Uterus (tissue), 3 donors: ENCODE measurements at regions not wholly inside any gene's neighbourhood (a gene's known extent, or its start where the extent isn't known, plus 50 kb on each side); places are given as distances from the start of the nearest gene placed in this dataset.

Experiments
- DNase-seq, 2 donors: peaks; one replicate each; pipeline ENCODE4 v3.0.0-alpha.2; 2019 to 2020
- H3K27ac ChIP-seq, 2 donors: fragments of 200-600 bp; sonication (generic); 1 replicate in 1 of 2; 2 replicates in 1 of 2; pipeline ENCODE4 v1.5.1; 2016 to 2018
- H3K27me3 ChIP-seq, 2 donors: fragments of 200-600 bp; sonication (generic); one replicate each; pipeline ENCODE4 v1.5.1; 2018 to 2019; ENCODE audit warnings: control low read depth in 1 of 2
- H3K36me3 ChIP-seq, 2 donors: fragments of 200-600 bp; sonication (generic); one replicate each; pipeline ENCODE4 v1.5.1; 2019; ENCODE audit warnings: control low read depth in 1 of 2
- H3K4me1 ChIP-seq, 2 donors: fragments of 200-600 bp; sonication (generic); one replicate each; pipeline ENCODE4 v1.5.1; 2018 to 2019; ENCODE audit warnings: control low read depth in 1 of 2
- H3K4me3 ChIP-seq, 2 donors: fragments of 200-600 bp; sonication (generic); 1 replicate in 1 of 2; 2 replicates in 1 of 2; pipeline ENCODE4 v1.5.1; 2018 to 2019; ENCODE audit warnings: mild to moderate bottlenecking in 1 of 2
- H3K9me3 ChIP-seq, 2 donors: fragments of 200-600 bp; sonication (generic); one replicate each; pipeline ENCODE4 v1.5.1; 2019; ENCODE audit warnings: control low read depth in 1 of 2
- POLR2A ChIP-seq, 2 donors: fragments of 450-650 bp; IDR thresholded peaks; one replicate each; pipeline ENCODE4 v1.6.1; 2016; ENCODE audit warnings: antibody characterized with exemption in 2 of 2, mild to moderate bottlenecking in 1 of 2, moderate library complexity in 1 of 2
- intact Hi-C: fragments of 100-400 bp; cut with DNase I; formaldehyde crosslinking; loops from one replicate; pipeline ENCODE4 v1.15.1; 2023; ENCODE audit warnings: low total_unique reads
- TF ChIP-seq, protein P1 (sequence below), 4 experiments: fragments of 200-600 bp in 2 of 4; fragments of 450-650 bp in 2 of 4; sonication (generic) in 2 of 4; IDR thresholded peaks; one replicate each; pipeline ENCODE4 v1.5.1; 2016 to 2019; ENCODE audit warnings: antibody characterized with exemption in 4 of 4, mild to moderate bottlenecking in 2 of 4, moderate library complexity in 1 of 4
- donor health status: DM: yes; HTN: yes; CAD: no.

DNA sequence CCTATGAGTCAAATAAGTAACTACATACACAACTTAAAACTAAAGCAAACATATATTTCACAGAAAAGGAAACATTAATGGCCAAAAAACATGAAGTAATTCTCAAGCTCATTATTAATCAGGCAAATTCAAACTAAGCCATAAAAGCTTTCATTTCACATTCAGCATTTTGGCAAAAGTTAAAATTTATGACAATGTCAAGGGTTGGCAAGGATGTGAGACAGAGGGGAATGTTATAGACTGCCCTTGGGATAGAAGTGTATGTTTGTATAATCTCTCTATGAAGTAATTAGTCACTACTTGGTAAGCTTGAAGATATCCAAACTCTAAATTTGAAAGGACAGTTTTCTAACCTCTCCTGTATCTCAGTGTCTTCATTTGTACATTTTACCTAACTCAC lies 539.4 kb downstream of the RIT2 start:
- TF ChIP-seq POLR2A (IDR thresholded peaks at IDR 0.05), result no peak
- TF ChIP-seq, protein P1, sequence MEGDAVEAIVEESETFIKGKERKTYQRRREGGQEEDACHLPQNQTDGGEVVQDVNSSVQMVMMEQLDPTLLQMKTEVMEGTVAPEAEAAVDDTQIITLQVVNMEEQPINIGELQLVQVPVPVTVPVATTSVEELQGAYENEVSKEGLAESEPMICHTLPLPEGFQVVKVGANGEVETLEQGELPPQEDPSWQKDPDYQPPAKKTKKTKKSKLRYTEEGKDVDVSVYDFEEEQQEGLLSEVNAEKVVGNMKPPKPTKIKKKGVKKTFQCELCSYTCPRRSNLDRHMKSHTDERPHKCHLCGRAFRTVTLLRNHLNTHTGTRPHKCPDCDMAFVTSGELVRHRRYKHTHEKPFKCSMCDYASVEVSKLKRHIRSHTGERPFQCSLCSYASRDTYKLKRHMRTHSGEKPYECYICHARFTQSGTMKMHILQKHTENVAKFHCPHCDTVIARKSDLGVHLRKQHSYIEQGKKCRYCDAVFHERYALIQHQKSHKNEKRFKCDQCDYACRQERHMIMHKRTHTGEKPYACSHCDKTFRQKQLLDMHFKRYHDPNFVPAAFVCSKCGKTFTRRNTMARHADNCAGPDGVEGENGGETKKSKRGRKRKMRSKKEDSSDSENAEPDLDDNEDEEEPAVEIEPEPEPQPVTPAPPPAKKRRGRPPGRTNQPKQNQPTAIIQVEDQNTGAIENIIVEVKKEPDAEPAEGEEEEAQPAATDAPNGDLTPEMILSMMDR (IDR thresholded peaks at IDR 0.05), result no peak
- Histone ChIP-seq H3K4me3 (no peak overlapping the region), H3K4me1 (no peaks in the 10 kb centered on the region), H3K27ac (no peak overlapping the region), H3K9me3 (no peaks in the 10 kb centered on the region), H3K27me3 (no peaks in the 10 kb centered on the region), H3K36me3 (no peaks in the 10 kb centered on the region)
- intact Hi-C loops, result no loop called here
- no peak for DNase-seq

DNA sequence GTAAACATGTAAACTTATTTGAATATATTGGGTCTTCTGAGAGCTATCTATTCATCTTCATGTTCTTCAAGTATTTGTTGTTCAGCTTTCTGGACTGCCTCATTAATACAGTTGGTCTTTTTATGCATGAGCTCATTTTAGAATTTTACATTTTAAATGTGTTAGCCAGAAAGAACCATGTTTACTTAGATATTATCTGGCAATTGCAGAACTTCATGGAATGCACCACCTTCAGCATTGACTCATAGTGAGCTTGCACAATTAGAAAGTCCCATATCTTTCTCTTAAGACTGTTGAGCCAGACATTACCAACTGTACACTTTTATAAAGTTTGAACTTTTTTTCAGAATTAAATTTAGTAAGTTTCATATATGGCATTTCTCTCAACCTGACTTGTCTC lies 536.7 kb downstream of the RIT2 start:
- no peak overlapping the region for H3K4me3 ChIP-seq
- no peak overlapping the region for H3K27ac ChIP-seq
- intact Hi-C loops, result no loop called here
- DNase-seq, result no peak
- H3K4me1 ChIP-seq, result no peaks in the 10 kb centered on the region
- H3K9me3 ChIP-seq, result no peaks in the 10 kb centered on the region
- H3K27me3 ChIP-seq, result no peaks in the 10 kb centered on the region
- no peaks in the 10 kb centered on the region for H3K36me3 ChIP-seq
- no peak for TF ChIP-seq POLR2A (IDR thresholded peaks at IDR 0.05)
- TF ChIP-seq, protein P1 (IDR thresholded peaks at IDR 0.05), result no peak

DNA sequence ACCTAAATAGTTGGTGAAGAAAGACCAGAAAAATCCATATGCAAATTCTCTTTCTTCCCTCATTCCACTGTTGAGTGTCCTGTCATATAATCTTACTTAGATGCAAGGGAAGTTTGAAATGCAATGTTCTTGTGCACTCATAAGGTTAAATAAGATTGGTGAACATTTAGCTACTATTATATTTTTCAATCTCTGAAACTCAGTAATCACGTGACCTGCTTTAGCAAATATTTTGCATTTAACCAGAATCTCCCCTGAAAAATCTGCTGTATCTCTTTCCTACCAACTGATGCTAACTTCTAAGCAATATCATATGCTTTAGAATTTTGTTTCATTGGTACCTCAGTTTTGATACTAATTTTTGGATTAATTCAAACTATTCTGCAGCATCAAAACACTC lies 533.2 kb downstream of the RIT2 start:
- intact Hi-C loops, result no loop called here
- TF ChIP-seq, protein P1 (IDR thresholded peaks at IDR 0.05), result no peak
- TF ChIP-seq POLR2A (IDR thresholded peaks at IDR 0.05), result no peak
- H3K9me3 ChIP-seq, result no peaks in the 10 kb centered on the region
- no peak overlapping the region for H3K4me3 ChIP-seq
- no peaks in the 10 kb centered on the region for H3K27me3 ChIP-seq
- H3K36me3 ChIP-seq, result no peaks in the 10 kb centered on the region
- no peaks in the 10 kb centered on the region for H3K4me1 ChIP-seq
- H3K27ac ChIP-seq, result no peak overlapping the region
- no peak for DNase-seq

DNA sequence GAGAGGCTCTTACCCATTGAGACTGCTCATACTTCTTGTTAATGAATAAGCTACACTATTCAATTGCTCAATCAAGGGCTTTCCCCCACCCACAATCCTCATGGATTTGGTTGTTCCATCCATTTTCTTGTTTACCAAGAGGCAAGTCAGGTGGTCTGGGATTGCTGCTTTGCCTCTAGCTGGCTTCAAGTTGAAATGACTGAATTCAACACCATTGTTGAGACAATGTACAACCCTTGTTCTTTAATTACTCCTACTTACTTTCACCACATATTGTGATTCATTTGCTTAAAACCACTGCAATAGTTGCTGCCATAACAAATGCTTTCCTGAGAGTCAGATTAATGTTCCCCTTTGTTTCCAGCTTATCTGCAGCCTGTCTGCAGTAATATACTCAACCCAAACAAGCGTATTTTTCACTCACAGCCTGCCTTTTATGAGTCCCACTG lies 532.2 kb downstream of the RIT2 start:
- Histone ChIP-seq H3K4me3 (no peak overlapping the region), H3K4me1 (no peaks in the 10 kb centered on the region), H3K9me3 (no peaks in the 10 kb centered on the region), H3K36me3 (no peaks in the 10 kb centered on the region), H3K27me3 (no peaks in the 10 kb centered on the region), H3K27ac (no peak overlapping the region)
- TF ChIP-seq POLR2A (IDR thresholded peaks at IDR 0.05), result no peak
- TF ChIP-seq, protein P1 (IDR thresholded peaks at IDR 0.05), result no peak
- no peak for DNase-seq
- intact Hi-C loops, result no loop called here

DNA sequence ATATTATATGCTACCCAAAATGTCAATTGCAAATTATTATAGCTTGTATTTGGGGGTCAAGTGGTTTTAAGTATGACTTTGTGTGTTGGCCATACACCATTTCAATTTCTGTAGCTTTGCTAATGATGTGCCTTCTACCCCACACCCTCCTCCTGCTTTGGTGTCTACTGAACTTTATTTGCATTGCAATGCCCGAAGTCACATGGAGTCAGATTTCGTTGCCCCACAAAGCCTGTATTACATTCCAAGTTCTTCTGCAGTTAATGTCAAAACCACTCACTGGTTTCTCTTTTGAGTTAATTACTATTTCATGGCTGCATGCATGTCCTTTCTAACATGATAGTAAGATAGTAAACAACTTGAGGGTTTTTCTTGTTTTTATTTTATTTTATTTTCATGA lies 528.9 kb downstream of the RIT2 start:
- DNase-seq, result no peak
- Histone ChIP-seq H3K9me3 (no peaks in the 10 kb centered on the region), H3K4me3 (no peak overlapping the region), H3K27me3 (no peaks in the 10 kb centered on the region), H3K36me3 (no peaks in the 10 kb centered on the region), H3K4me1 (no peaks in the 10 kb centered on the region), H3K27ac (no peak overlapping the region)
- no peak for TF ChIP-seq POLR2A (IDR thresholded peaks at IDR 0.05)
- TF ChIP-seq, protein P1 (IDR thresholded peaks at IDR 0.05), result no peak
- intact Hi-C loops, result no loop called here
